Activated naive CD8-positive, alpha-beta T cell treated with anti-CD3 and anti-CD28 coated beads, Interleukin-2, amount 50 U/mL, for 24 hours (primary cell): ENCODE measurements at regions not wholly inside any gene's neighbourhood (a gene's known extent, or its start where the extent isn't known, plus 50 kb on each side); places are given as distances from the start of the nearest gene placed in this dataset.

ENCODE experiments used
- ATAC-seq: fragments of 150-1000 bp; cut with Tn5 transposase; one replicate; pipeline ENCODE4 v1.10.0; 2021
- DNase-seq: peaks from one replicate; pipeline ENCODE4 v3.0.0; 2021
- H3K27ac Mint-ChIP-seq: one replicate; pipeline ENCODE4 v1.8.0; 2021; ENCODE audit warnings: mild to moderate bottlenecking, mixed read lengths
- H3K27me3 Mint-ChIP-seq: one replicate; pipeline ENCODE4 v1.8.0; 2021; ENCODE audit warnings: mixed read lengths
- H3K36me3 Mint-ChIP-seq: one replicate; pipeline ENCODE4 v1.8.0; 2021; ENCODE audit warnings: low read depth, mixed read lengths
- H3K4me1 Mint-ChIP-seq: one replicate; pipeline ENCODE4 v1.8.0; 2021; ENCODE audit warnings: mixed read lengths
- H3K4me3 Mint-ChIP-seq: one replicate; pipeline ENCODE4 v1.8.0; 2021; ENCODE audit warnings: mild to moderate bottlenecking, moderate library complexity, mixed read lengths
- H3K9me3 Mint-ChIP-seq: one replicate; pipeline ENCODE4 v1.8.0; 2021; ENCODE audit warnings: mixed read lengths

DNA sequence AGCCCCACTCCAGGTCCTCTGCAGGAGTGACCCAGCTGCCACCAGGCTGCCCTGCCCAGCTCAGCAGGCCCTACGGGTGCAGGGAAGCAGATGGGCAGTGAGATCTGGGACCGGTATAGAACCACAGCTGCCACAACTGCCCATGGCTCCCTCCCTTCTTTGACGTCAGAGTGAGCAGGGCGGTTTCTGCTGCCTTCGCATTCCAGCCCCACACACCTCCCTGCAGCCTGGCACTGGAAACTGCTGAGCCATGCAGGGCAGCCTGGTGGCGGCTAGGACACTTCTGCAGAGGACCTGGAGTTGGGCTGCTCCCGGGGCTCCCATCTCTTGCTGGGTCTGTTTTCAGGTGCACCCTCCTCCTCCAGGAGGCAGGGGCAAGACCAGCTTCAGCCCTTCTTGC is 101.6 kb upstream of the CD93 start:
- peaks cover 2% of the 10 kb centered on the region for H3K27me3 Mint-ChIP-seq
- H3K27ac Mint-ChIP-seq = no peak overlapping the region
- H3K4me3 Mint-ChIP-seq = no peak overlapping the region
- DNase-seq (no peak), ATAC-seq (peak; percentile 28)
- no peaks in the 10 kb centered on the region for H3K4me1 Mint-ChIP-seq
- H3K36me3 Mint-ChIP-seq = no peaks in the 10 kb centered on the region
- H3K9me3 Mint-ChIP-seq = no peaks in the 10 kb centered on the region

DNA sequence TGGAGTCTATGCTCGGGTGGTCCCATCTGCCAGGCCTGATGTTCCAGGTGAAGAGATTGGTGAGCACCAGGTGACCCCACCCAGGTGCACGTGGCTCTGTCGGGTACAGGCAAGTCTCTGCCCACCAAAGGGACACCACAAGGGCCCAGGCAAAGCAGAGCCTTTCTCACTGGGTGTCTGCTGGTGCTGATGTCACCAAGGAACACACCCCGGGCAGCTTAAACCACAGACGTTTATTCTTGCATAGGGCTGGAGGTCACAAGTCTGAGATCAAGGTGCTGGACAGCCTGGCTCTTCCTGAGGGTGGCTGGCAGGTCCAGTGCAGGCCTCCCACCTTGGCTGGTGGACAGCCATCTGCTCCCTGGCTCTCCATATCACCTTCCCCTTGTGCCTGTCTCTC is 100.7 kb upstream of the CD93 start:
- Mint-ChIP-seq H3K27me3 (peaks cover 2% of the 10 kb centered on the region), H3K36me3 (no peaks in the 10 kb centered on the region), H3K9me3 (peaks cover 2% of the 10 kb centered on the region), H3K4me1 (no peaks in the 10 kb centered on the region), H3K27ac (no peak overlapping the region), H3K4me3 (no peak overlapping the region)
- ATAC-seq (no peak), DNase-seq (no peak)

DNA sequence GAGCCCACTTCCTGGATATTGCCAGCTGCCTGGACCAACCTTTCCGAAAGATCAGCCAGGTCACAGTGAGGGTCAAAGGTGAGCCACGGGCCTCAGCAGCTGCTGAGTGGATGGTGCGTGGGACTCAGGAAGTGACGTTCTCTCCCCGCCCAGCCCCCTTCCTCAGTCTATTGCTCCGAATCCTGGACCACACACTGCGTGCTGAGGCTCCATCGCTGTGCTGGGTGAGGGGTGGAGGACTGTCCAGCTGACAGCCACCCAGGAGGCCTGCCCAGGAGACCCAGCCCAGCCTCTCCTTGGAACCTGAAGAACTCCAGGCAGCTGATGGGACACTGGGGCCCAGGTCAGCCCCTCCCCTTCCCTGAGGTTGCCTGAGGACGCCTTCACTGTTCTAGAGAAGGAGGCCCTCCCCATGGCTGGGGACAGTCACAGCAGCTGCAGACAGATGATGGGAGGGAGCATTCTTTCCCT is 94.4 kb upstream of the CD93 start:
- peaks cover 4% of the 10 kb centered on the region for H3K9me3 Mint-ChIP-seq
- no peak overlapping the region for H3K27ac Mint-ChIP-seq
- DNase-seq (no peak), ATAC-seq (no peak)
- H3K36me3 Mint-ChIP-seq = no peaks in the 10 kb centered on the region
- H3K27me3 Mint-ChIP-seq = no peaks in the 10 kb centered on the region
- H3K4me3 Mint-ChIP-seq = no peak overlapping the region
- H3K4me1 Mint-ChIP-seq = no peaks in the 10 kb centered on the region

DNA sequence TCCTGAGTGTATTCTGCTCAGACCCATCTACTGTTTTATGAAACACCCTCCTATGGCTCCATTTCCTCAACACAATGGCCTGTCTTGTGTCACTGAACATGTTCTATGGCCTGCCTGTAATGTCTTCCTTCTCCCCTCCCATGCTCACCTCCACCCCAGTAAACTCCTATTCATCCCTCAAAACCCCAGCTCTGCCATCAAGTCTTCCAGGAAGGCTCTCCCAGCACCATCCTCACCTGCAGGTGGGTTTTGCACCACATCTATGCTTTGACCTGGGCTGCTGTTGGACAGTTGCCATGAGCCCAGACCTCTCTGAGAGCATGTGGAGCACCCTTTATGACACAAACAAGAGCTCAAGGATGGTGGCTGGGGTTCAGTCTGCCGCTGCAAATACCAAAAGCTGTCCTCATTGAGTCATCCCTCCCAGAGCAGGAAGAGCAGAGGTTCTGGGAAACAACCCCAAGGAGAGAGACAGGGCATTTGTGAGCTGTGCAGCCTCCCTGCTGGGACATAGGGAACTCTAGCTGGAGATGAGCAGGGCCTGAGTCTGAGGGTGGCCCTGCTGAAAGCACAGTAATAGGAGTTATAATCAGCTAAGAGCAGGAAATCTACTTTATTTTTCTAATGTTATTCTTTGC is 93.8 kb upstream of the CD93 start:
- no peak for ATAC-seq
- no peaks in the 10 kb centered on the region for H3K4me1 Mint-ChIP-seq
- no peaks in the 10 kb centered on the region for H3K36me3 Mint-ChIP-seq
- no peak overlapping the region for H3K27ac Mint-ChIP-seq
- H3K9me3 Mint-ChIP-seq = peaks cover 4% of the 10 kb centered on the region
- H3K4me3 Mint-ChIP-seq = no peak overlapping the region
- no peak for DNase-seq
- H3K27me3 Mint-ChIP-seq = no peaks in the 10 kb centered on the region

DNA sequence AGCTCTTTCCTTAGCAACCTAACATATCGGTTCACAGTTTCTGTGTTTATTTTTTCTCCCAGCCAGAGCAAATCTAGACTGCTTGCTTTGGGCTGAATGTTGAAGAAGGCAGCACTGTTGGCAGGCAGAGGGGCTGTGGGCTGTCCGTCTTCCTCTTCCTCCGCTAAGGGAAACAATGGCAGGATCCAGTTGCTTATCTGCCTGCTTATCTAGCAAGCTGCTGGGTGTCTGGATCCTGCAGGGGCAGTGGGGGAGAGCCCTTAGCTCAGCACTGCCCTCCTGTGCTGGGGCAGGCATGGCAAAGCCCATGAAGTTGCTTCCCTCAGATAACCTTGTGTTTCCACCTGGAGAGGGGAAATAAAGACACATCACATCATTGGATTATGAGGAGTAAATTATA is 92.7 kb upstream of the CD93 start:
- H3K9me3 Mint-ChIP-seq = peaks cover 4% of the 10 kb centered on the region
- no peaks in the 10 kb centered on the region for H3K4me1 Mint-ChIP-seq
- ATAC-seq = no peak
- DNase-seq = no peak
- H3K4me3 Mint-ChIP-seq = no peak overlapping the region
- H3K27me3 Mint-ChIP-seq = no peaks in the 10 kb centered on the region
- H3K27ac Mint-ChIP-seq = no peak overlapping the region
- no peaks in the 10 kb centered on the region for H3K36me3 Mint-ChIP-seq

DNA sequence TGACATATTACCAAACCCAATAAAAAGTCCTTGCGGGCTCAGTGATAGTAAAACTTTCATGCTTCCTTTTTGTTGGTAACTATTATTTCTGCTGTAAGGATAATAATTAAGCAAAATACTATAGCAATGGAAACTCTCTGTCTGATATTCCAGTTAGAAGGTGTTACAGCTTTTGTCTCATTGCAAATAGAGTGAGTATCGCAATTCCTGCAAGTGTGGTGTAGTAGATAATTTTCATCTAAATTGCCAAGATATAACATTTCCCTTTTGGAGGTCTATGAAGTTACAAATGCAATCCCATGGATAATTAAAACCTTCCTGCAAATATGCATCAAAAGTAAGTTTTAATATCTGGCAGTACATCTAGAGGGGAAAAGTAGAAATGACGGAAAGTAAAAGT is 88.7 kb upstream of the CD93 start:
- Mint-ChIP-seq H3K9me3 (no peaks in the 10 kb centered on the region), H3K4me1 (no peaks in the 10 kb centered on the region), H3K27ac (no peak overlapping the region), H3K27me3 (peaks cover 3% of the 10 kb centered on the region), H3K36me3 (no peaks in the 10 kb centered on the region), H3K4me3 (no peak overlapping the region)
- no peak for DNase-seq
- no peak for ATAC-seq

DNA sequence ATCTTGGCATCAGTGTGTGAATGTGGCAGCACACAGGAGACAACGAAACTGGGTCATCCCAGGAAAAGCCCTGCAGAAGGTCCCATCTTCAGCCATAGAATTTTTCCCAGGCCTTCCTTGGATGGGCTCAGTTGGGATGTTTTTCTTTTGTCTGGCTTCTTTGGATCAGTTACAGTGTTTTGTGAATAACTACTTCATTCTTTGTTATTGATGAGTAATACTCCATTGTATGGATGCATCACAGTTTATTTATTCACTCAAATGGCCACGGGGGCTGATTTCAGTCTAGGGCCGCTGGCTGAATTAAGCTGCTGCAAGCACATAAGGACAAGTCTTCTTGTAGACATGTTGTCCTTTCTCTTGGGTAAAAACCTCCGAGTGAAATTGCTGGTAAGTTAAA is 81.3 kb upstream of the CD93 start:
- H3K27me3 Mint-ChIP-seq = peaks cover 5% of the 10 kb centered on the region
- ATAC-seq (no peak), DNase-seq (no peak)
- no peaks in the 10 kb centered on the region for H3K4me1 Mint-ChIP-seq
- no peak overlapping the region for H3K4me3 Mint-ChIP-seq
- no peaks in the 10 kb centered on the region for H3K36me3 Mint-ChIP-seq
- H3K27ac Mint-ChIP-seq = no peak overlapping the region
- no peaks in the 10 kb centered on the region for H3K9me3 Mint-ChIP-seq

DNA sequence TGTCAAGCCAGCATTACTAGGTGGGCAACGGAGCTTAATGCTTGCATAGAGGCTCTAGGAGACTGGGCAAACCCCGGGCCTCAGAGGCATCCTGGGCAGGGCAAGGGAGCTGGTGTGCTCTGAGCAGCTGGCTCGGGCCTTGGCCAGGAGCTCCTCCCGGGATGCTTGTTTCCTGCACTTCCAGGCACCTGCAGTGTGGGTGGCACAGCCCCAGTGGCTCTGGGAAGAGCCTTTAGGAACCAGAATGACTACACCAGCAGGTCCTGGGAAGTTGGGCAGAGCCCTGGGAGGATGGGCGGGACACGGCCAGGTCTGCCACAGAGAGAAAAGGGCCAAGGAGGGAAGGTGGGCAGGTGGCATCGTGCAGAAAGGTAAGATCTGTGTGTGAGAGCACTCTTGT is 80.4 kb upstream of the CD93 start:
- H3K27me3 Mint-ChIP-seq = peaks cover 2% of the 10 kb centered on the region
- DNase-seq = no peak
- no peak for ATAC-seq
- no peak overlapping the region for H3K27ac Mint-ChIP-seq
- H3K4me1 Mint-ChIP-seq = no peaks in the 10 kb centered on the region
- no peaks in the 10 kb centered on the region for H3K36me3 Mint-ChIP-seq
- no peak overlapping the region for H3K4me3 Mint-ChIP-seq
- H3K9me3 Mint-ChIP-seq = no peaks in the 10 kb centered on the region

DNA sequence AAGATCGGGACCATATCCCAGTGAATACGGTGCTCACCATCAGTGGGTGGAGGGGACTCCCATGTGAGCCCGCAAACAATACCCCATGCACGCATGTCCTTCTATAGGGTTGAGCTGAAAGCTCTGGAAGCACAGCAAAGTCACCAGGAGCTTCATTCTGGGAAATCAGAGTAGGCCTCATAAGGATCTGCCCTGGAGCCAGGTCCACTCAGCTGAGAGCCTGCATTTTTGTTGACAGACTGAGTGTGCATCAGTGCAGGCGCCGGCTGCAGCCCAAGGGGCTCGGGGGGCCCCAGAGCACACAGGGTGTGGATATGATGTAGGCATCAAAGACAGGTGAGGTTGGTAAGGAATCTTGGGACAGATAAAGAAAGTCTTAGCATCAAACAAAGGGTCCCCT is 79.8 kb upstream of the CD93 start:
- H3K27me3 Mint-ChIP-seq = peaks cover 2% of the 10 kb centered on the region
- H3K27ac Mint-ChIP-seq = no peak overlapping the region
- H3K36me3 Mint-ChIP-seq = no peaks in the 10 kb centered on the region
- no peak for DNase-seq
- H3K9me3 Mint-ChIP-seq = no peaks in the 10 kb centered on the region
- H3K4me3 Mint-ChIP-seq = no peak overlapping the region
- no peak for ATAC-seq
- H3K4me1 Mint-ChIP-seq = no peaks in the 10 kb centered on the region

DNA sequence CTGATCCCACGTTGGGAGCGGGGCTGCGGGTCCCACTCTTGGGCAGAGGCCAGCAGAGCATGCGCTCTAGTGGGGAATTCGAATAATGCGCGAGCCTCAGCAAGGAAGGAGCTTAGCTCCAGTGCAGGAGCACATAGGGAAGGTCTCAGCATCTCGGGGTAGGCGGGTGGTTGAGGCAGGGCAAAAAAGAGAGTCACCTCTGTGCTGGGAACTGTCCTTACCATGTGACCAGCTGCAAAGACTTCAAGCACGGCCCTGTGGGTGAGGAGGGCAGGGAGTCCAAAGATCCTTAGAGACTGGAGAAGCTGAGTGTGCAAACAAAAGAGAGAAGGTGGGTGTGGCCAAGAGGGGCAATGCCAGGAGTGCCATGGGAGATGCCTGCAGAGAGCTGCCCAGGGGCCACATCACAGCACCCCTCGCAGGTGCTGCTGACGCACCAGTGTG is 79.2 kb upstream of the CD93 start:
- DNase-seq (no peak), ATAC-seq (no peak)
- Mint-ChIP-seq H3K9me3 (no peaks in the 10 kb centered on the region), H3K4me3 (no peak overlapping the region), H3K36me3 (no peaks in the 10 kb centered on the region), H3K27me3 (peaks cover 2% of the 10 kb centered on the region), H3K4me1 (no peaks in the 10 kb centered on the region), H3K27ac (no peak overlapping the region)

DNA sequence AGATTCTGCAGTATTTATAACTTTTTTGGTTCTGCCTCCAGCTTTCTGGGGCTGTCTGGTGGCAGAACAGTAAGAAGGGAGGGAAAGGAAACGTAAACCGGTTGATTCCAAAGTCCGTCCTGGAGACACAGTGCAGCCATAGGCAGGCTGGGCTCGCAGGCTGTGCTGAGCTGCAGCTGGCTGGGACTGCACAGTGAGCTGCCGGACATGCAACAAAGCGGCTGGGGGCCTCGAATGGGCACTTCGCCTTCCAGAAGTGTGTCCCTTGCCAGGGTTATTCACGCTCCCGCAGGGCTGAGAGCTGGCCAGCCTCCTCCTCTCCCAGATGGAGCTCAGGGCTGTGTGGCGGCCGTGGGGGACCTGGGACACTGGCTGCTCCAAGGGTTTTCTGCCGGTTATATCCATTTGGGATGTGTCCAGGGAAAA is 78.1 kb upstream of the CD93 start:
- no peaks in the 10 kb centered on the region for H3K36me3 Mint-ChIP-seq
- H3K9me3 Mint-ChIP-seq = no peaks in the 10 kb centered on the region
- no peak overlapping the region for H3K27ac Mint-ChIP-seq
- ATAC-seq = no peak
- H3K27me3 Mint-ChIP-seq = peaks cover 2% of the 10 kb centered on the region
- H3K4me1 Mint-ChIP-seq = peaks cover 1% of the 10 kb centered on the region
- DNase-seq = no peak
- no peak overlapping the region for H3K4me3 Mint-ChIP-seq

DNA sequence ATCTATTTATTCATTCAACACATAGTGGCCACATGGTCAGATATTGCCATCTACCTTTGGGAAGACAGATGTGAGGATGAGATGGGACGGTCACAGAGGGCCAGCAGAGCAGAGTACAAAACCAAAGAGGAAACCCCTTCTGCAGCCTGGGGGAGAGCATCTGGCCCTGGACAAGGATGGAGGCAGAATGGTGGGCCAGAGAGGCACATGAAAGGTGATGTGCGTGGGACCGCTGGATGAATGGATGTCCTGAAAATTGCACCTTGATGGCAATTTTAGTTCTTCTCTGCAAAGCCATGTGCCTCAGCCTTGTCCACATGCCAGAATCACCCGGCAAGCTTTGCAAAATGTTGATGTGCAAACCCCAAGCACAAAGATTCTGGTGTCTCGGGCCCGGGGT is 77.4 kb upstream of the CD93 start:
- H3K4me1 Mint-ChIP-seq = peaks cover 2% of the 10 kb centered on the region
- no peak for ATAC-seq
- DNase-seq = no peak

DNA sequence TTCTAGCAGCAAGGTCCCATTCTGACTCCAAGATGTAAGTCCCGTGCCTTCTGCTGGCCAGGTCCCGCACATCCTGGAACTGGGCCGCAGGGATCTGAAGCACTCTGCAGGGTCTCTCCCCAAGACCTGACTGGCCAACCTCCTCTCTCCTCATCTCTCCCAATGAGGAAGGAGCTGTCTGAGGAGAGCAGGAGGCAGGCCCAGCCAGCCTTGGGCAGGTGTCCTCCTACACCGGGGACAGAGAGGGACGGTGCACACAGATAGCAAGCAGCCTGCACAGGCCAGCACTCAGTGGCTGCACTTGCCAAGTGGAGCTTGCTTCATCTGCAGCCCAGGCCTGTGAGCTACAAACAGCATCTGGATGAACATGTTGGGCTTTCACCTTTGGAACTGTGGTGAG is 76.8 kb upstream of the CD93 start:
- DNase-seq = no peak
- Mint-ChIP-seq H3K27ac (no peak overlapping the region), H3K36me3 (no peaks in the 10 kb centered on the region), H3K4me1 (peaks cover 2% of the 10 kb centered on the region), H3K27me3 (peaks cover 2% of the 10 kb centered on the region), H3K9me3 (no peaks in the 10 kb centered on the region), H3K4me3 (no peak overlapping the region)
- no peak for ATAC-seq

More for the DNA sequence above, 77.4 kb upstream of the CD93 start:
- Mint-ChIP-seq H3K27ac (no peak overlapping the region), H3K9me3 (no peaks in the 10 kb centered on the region), H3K4me3 (no peak overlapping the region), H3K36me3 (no peaks in the 10 kb centered on the region), H3K27me3 (peaks cover 2% of the 10 kb centered on the region)

DNA sequence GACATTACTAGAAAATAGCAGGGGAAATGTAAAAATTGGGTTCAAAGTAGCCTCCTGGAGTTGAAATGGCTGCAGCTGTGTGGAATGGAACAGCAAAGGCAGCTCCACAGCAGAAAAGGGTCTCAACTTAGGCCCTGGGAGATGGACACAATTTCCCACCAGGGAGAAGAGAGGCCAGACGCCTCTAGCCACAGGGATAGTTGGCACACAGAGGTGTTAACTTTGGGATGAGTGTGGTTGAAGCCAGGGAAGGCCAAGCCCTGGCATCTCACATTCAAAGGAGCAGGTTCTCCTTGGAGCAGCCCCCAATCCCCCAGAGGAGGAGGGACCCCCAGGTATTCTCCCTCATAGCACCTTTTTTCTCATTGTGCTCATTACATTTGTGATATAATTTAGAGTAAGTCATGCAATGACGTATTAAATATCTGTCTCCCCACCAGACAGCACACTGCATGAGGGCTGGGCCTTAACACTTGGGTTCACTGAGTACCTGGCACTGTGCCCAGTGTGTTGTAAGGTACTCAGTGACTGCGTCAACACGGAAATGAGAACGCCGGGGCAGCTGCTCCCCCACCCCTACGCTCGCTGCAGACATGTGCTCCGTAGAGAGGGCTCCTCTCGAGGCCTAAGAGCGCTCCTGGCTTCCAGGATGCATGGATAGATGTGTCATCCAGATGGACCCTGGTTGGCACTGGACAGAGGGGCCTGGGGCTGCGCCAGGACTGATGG is 76.0 kb upstream of the CD93 start:
- Mint-ChIP-seq H3K4me1 (peaks cover 2% of the 10 kb centered on the region), H3K27ac (no peak overlapping the region), H3K36me3 (no peaks in the 10 kb centered on the region), H3K9me3 (no peaks in the 10 kb centered on the region), H3K27me3 (peaks cover 2% of the 10 kb centered on the region), H3K4me3 (no peak overlapping the region)
- no peak for DNase-seq
- no peak for ATAC-seq

DNA sequence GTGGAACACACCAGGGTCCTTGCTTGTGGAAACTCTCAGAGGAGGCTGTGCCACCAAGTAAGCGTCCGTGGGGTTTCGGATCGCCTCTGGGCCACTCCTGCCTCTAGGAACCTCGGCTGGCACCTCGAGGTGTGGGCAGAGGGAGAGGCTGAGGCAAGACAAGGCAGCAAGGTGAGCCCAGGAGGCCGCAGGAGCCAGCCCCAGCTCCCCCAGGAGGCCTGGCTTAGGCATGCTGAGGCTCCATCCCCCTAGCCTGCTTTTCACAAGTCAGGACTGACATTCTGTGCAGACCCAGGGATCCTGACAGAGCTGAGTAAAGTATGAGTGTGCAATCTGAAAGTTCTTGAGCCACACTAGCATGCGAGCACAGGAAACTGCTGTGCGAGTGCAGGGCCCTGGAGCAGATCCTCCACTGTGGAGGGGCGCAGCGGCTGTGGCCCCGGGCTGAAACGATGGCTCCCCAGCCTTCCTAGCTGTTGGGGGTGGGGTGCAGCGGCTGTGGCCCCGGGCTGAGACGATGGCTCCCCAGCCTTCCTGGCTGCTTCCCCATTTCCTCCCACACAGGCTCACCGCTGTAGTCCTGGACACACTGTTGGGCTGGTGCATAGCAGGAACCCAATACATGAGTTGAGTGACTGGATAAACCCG is 75.2 kb upstream of the CD93 start:
- no peak for DNase-seq
- H3K27ac Mint-ChIP-seq = no peak overlapping the region
- no peak overlapping the region for H3K4me3 Mint-ChIP-seq
- H3K9me3 Mint-ChIP-seq = no peaks in the 10 kb centered on the region
- peaks cover 2% of the 10 kb centered on the region for H3K27me3 Mint-ChIP-seq
- ATAC-seq = no peak
- peaks cover 2% of the 10 kb centered on the region for H3K4me1 Mint-ChIP-seq
- H3K36me3 Mint-ChIP-seq = no peaks in the 10 kb centered on the region
